Spleen (tissue), 11 donors: ENCODE measurements at regions not wholly inside any gene's neighbourhood (a gene's known extent, or its start where the extent isn't known, plus 50 kb on each side); places are given as distances from the start of the nearest gene placed in this dataset.

Source experiments
- DNase-seq: peaks from one replicate; pipeline ENCODE4 v3.0.0-alpha.2; 2020
- H3K27ac ChIP-seq, 8 donors: fragments of 200-600 bp; sonication (generic) in 7 of 8; 1 replicate in 4 of 8; 2 replicates in 4 of 8; pipeline versions ENCODE4 v1.5.0 to v1.8.0; 2016 to 2021; ENCODE audit warnings: inconsistent platforms in 4 of 8, mild to moderate bottlenecking in 4 of 8, moderate library complexity in 1 of 8
- H3K27me3 ChIP-seq, 7 donors: fragments of 200-600 bp; sonication (generic) in 6 of 7; replicated peaks in 1 of 7; 1 replicate in 4 of 7; 2 replicates in 3 of 7; pipeline versions ENCODE4 v1.5.0 to v1.8.0; 2016 to 2021; ENCODE audit warnings: inconsistent platforms in 3 of 7, mild to moderate bottlenecking in 1 of 7
- H3K36me3 ChIP-seq, 6 donors: fragments of 200-600 bp; sonication (generic) in 5 of 6; 1 replicate in 4 of 6; 2 replicates in 2 of 6; pipeline versions ENCODE4 v1.5.0 to v1.8.0; 2016 to 2021; ENCODE audit warnings: inconsistent platforms in 2 of 6
- H3K4me1 ChIP-seq, 6 donors: fragments of 200-600 bp; sonication (generic) in 5 of 6; 1 replicate in 3 of 6; 2 replicates in 3 of 6; pipeline versions ENCODE4 v1.5.0 to v1.8.0; 2016 to 2021; ENCODE audit warnings: inconsistent platforms in 3 of 6
- H3K4me3 ChIP-seq, 8 donors: fragments of 200-600 bp; sonication (generic) in 7 of 8; 1 replicate in 4 of 8; 2 replicates in 4 of 8; pipeline versions ENCODE4 v1.5.0 to v1.8.0; 2016 to 2021; ENCODE audit warnings: inconsistent platforms in 4 of 8, mild to moderate bottlenecking in 4 of 8, moderate library complexity in 2 of 8
- H3K9me3 ChIP-seq, 8 donors: fragments of 200-600 bp; sonication (generic) in 7 of 8; 1 replicate in 4 of 8; 2 replicates in 4 of 8; pipeline versions ENCODE4 v1.5.0 to v1.8.0; 2016 to 2021; ENCODE audit warnings: inconsistent platforms in 4 of 8
- CTCF ChIP-seq, 11 experiments: fragments of 200-600 bp in 7 of 11; fragments of 450-650 bp in 4 of 11; sonication (generic) in 4 of 11; IDR thresholded peaks in 8 of 11; conservative IDR thresholded peaks in 3 of 11; 1 replicate in 7 of 11; 2 replicates in 4 of 11; pipeline versions ENCODE4 v1.4.0 to v1.8.0; 2016 to 2021; ENCODE audit warnings: antibody characterized with exemption in 11 of 11, inconsistent platforms in 4 of 11, mild to moderate bottlenecking in 1 of 11
- POLR2A ChIP-seq, 3 donors: fragments of 450-650 bp; IDR thresholded peaks; one replicate each; pipeline ENCODE4 v1.5.1; 2017; ENCODE audit warnings: antibody characterized with exemption in 3 of 3, mild to moderate bottlenecking in 1 of 3
- POLR2AphosphoS5 ChIP-seq, 3 donors: sonication (generic); formaldehyde crosslinking; IDR thresholded peaks; one replicate each; pipeline ENCODE4 v1.5.1; 2017; ENCODE audit warnings: antibody characterized with exemption in 3 of 3
- WGBS, 5 donors: extraction: QIAGEN DNeasy Blood & Tissue Kit in 3 of 5; methylation state at CpG; one replicate each; pipeline versions ENCODE4 v1.1.5 to v1.1.7; 2013 to 2018; 5-methylcytosine and 5-hydroxymethylcytosine counted together
- intact Hi-C: fragments of 100-400 bp; cut with DNase I; formaldehyde crosslinking; loops from one replicate; pipeline ENCODE4 v1.15.0; 2023; ENCODE audit warnings: low total_unique reads
- donor health status: healthy with polysubstance abuse.
- donor health status: DM: no; HTN: no; CAD: no; lungs with moderate emphysema.
- donor health status: DM: no; HTN: no; CAD: no.
- donor health status: Bipolar disorder and iron deficiency.
- donor health status: healthy.
- donor health status: DM: no; HTN: no; CAD: no.
- donor health status: DM: yes; HTN: yes; CAD: no.

- no peak for DNase-seq
- Histone ChIP-seq H3K27me3 (no peaks in the 10 kb centered on the region), H3K4me3 (no peak overlapping the region), H3K36me3 (no peaks in the 10 kb centered on the region), H3K27ac (no peak overlapping the region), H3K9me3 (no peaks in the 10 kb centered on the region), H3K4me1 (peaks cover 4 to 10% (median 7%) of the 10 kb centered on the region in 6 donors)
- TF ChIP-seq POLR2A (IDR thresholded peaks at IDR 0.05) = no peak
- TF ChIP-seq POLR2AphosphoS5 (IDR thresholded peaks at IDR 0.05) = no peak
- no peak for TF ChIP-seq CTCF (IDR thresholded peaks at IDR 0.05 in 8 of 11, conservative IDR thresholded peaks at IDR 0.05 in 3 of 11)
- 83 to 94% (median 90%) methylated on average over 3 of the region's 3 CpGs for WGBS, 5 donors
- intact Hi-C loops = no loop called here
Observed at GRCh38 chr3:69651765-69652164, 87.5 kb upstream of the MITF start.

- DNase-seq = no peak
- Histone ChIP-seq H3K4me3 (no peak overlapping the region), H3K27ac (peak overlapping the region in 1 of 8 donors; percentile 30), H3K9me3 (no peaks in the 10 kb centered on the region), H3K4me1 (peaks cover 4 to 10% (median 7%) of the 10 kb centered on the region in 6 donors), H3K27me3 (no peaks in the 10 kb centered on the region), H3K36me3 (no peaks in the 10 kb centered on the region)
- intact Hi-C loops = no loop called here
- TF ChIP-seq POLR2A (IDR thresholded peaks at IDR 0.05) (no peak), CTCF (IDR thresholded peaks at IDR 0.05 in 8 of 11, conservative IDR thresholded peaks at IDR 0.05 in 3 of 11) (no peak), POLR2AphosphoS5 (IDR thresholded peaks at IDR 0.05) (no peak)
- WGBS, 5 donors = 28 to 64% (median 56%) methylated on average over 1 of the region's 1 CpG
Observed at GRCh38 chr3:69650066-69650419, 89.2 kb upstream of the MITF start.

- H3K4me3 ChIP-seq = no peak overlapping the region
- peak overlapping the region in 1 of 8 donors; percentile 30 for H3K27ac ChIP-seq
- no peak for DNase-seq
Observed at GRCh38 chr3:69649120-69650065, 89.9 kb upstream of the MITF start.

More at GRCh38 chr3:69649120-69650065, 89.9 kb upstream of the MITF start:
- no peaks in the 10 kb centered on the region for H3K27me3 ChIP-seq
- peaks cover 4 to 10% (median 7%) of the 10 kb centered on the region in 6 donors for H3K4me1 ChIP-seq
- no peaks in the 10 kb centered on the region for H3K9me3 ChIP-seq
- 63 to 76% (median 68%) methylated on average over 7 of the region's 7 CpGs for WGBS, 5 donors
- H3K36me3 ChIP-seq = no peaks in the 10 kb centered on the region
- intact Hi-C loops = no loop called here
- no peak for TF ChIP-seq CTCF (IDR thresholded peaks at IDR 0.05 in 8 of 11, conservative IDR thresholded peaks at IDR 0.05 in 3 of 11)
- TF ChIP-seq POLR2A (IDR thresholded peaks at IDR 0.05) = no peak
- TF ChIP-seq POLR2AphosphoS5 (IDR thresholded peaks at IDR 0.05) = no peak
